GM13976 (cell line): ENCODE measurements at regions not wholly inside any gene's neighbourhood (a gene's known extent, or its start where the extent isn't known, plus 50 kb on each side); places are given as distances from the start of the nearest gene placed in this dataset.
A peak's percentile ranks its signal among the peaks of the same experiment; 100 is the strongest.

Experiments used
- DNase-seq: peaks from one replicate; pipeline ENCODE4 v3.0.0; 2012; ENCODE audit warnings: low spot score
- CTCF ChIP-seq: IDR thresholded peaks from 2 replicates; pipeline ENCODE4 v1.5.1; 2012; ENCODE audit warnings: borderline replicate concordance, mild to moderate bottlenecking; ENCODE audit not compliant: insufficient read depth; ENCODE audit errors: extremely low read depth, missing control alignments, control extremely low read depth
- in situ Hi-C: fragments of 300-500 bp; cut with MboI; formaldehyde crosslinking; loops from one replicate; pipeline ENCODE4 v1.12.0; 2022; ENCODE audit warnings: low sequenced_read_pairs, mixed read lengths, inconsistent platforms; ENCODE audit not compliant: unreplicated experiment

DNA sequence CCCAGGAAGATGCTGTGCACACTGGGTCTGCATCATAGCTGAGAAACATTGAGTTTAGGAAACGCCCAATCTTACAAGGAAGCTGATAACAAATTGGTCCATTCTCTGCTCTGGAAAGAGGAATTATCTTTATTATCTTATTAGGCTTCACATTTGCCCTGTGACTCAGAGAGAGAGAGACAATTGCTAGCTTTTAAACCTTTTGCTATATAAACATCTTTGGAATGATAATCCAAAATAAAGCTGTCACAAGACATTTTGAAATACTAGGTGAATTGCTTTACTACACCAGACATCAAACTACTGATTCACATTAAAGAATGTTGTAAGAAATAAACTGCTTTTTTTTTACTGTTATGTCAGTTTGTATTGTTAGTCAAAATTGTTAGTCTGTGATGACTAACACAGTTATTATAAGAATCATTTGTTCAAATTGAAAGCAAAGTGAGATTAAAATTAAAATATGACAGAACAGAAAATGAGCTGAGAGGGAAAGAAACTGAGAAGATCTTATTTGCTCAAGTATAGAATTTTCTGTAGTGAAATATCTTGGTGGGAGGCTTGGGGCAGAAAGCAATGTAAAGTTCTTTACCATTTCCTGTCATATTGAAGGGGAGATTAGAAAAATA lies 765.4 kb upstream of the PCDH10 start:
- in situ Hi-C loops = no loop called here
- TF ChIP-seq CTCF = no peak
- DNase-seq = no peak

GRCh38 chr4:132384709-132385108 lies 764.4 kb upstream of the PCDH10 start:
- in situ Hi-C loops = no loop called here
- no peak for DNase-seq
- TF ChIP-seq CTCF = no peak

- peak; percentile 2 for DNase-seq
- no peak for TF ChIP-seq CTCF
- in situ Hi-C loops = no loop called here
Observed at GRCh38 chr4:132386130-132386529, 763.0 kb upstream of the PCDH10 start.

DNA sequence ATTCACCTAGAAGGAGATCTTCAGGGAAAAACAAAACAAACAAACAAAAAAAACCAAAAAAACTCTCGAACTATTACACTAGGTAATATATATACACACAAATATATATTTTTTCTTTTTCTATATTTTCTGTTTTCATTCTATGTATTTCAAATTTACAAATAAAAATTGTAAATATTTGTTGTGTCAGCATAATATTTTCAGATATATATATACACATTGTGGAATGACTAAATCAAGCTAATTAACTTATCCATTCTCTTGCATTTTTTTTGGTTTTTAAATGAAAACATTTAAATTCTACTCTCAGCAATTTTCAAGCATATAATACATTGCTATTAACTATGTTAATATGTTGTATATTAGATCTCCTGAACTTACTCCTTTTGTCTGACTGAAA lies 762.0 kb upstream of the PCDH10 start:
- no peak for DNase-seq
- TF ChIP-seq CTCF = no peak
- in situ Hi-C loops = no loop called here

DNA sequence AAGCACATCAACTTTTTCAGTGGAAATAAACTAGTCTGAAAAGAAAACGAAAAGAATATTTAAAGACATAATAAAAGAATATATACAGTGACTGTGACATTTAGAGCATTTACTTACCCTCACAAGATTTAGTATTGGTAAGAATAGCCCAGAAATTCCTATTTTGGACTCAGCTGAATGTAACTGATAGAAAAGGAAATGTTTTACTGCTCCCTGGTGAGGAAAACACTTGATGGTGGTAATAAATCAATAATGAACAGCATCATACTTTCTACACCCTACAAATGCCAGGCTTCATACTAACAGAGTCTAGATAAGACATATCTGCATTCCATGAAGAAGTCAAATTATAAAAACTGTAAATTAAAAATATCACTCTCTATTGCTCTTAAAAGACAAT lies 753.5 kb upstream of the PCDH10 start:
- no peak for TF ChIP-seq CTCF
- in situ Hi-C loops = no loop called here
- DNase-seq = no peak

- no peak for DNase-seq
- in situ Hi-C loops = no loop called here
- TF ChIP-seq CTCF = no peak
Observed at GRCh38 chr4:132396636-132397035, 752.5 kb upstream of the PCDH10 start.
